Gastroesophageal sphincter (tissue), 3 donors: ENCODE measurements at regions not wholly inside any gene's neighbourhood (a gene's known extent, or its start where the extent isn't known, plus 50 kb on each side); places are given as distances from the start of the nearest gene placed in this dataset.

Source experiments
- CTCF ChIP-seq, 4 experiments: fragments of 200-600 bp in 2 of 4; fragments of 450-650 bp in 2 of 4; sonication (generic) in 1 of 4; IDR thresholded peaks; one replicate each; pipeline ENCODE4 v1.5.1; 2017 to 2019; ENCODE audit warnings: antibody characterized with exemption in 4 of 4, mild to moderate bottlenecking in 2 of 4, moderate library complexity in 2 of 4
- EP300 ChIP-seq: sonication (generic); formaldehyde crosslinking; IDR thresholded peaks from one replicate; pipeline ENCODE4 v1.6.1; 2017; ENCODE audit warnings: antibody characterized with exemption, mild to moderate bottlenecking
- POLR2A ChIP-seq, 2 donors: fragments of 450-650 bp; IDR thresholded peaks; one replicate each; pipeline ENCODE4 v1.6.1; 2017; ENCODE audit warnings: antibody characterized with exemption in 2 of 2, mild to moderate bottlenecking in 2 of 2, moderate library complexity in 1 of 2
- POLR2AphosphoS5 ChIP-seq: sonication (generic); formaldehyde crosslinking; IDR thresholded peaks from one replicate; pipeline ENCODE4 v1.6.1; 2017; ENCODE audit warnings: antibody characterized with exemption

GRCh38 chr15:95345867-95346266, 984.6 kb upstream of the NR2F2 start:
- TF ChIP-seq CTCF (IDR thresholded peaks at IDR 0.05) (no peak), POLR2A (IDR thresholded peaks at IDR 0.05) (no peak), EP300 (no peak), POLR2AphosphoS5 (no peak)
